GM23248 (cell line): ENCODE measurements at regions not wholly inside any gene's neighbourhood (a gene's known extent, or its start where the extent isn't known, plus 50 kb on each side); places are given as distances from the start of the nearest gene placed in this dataset.

Experiments used
- DNase-seq: peaks from one replicate; pipeline ENCODE4 v3.0.0-alpha.2; 2015
- H2AFZ ChIP-seq: fragments of 200-600 bp; sonication (generic); 2 replicates; pipeline ENCODE4 v1.6.1; 2016; ENCODE audit warnings: antibody characterized with exemption
- H3F3A ChIP-seq: fragments of 200-600 bp; sonication (generic); 2 replicates; pipeline ENCODE4 v1.6.1; 2016; ENCODE audit warnings: mild to moderate bottlenecking, antibody characterized with exemption, mixed run types; ENCODE audit not compliant: insufficient read depth
- H3K27ac ChIP-seq: fragments of 200-600 bp; sonication (generic); 2 replicates; pipeline ENCODE4 v1.5.1; 2016; ENCODE audit warnings: mild to moderate bottlenecking
- H3K27me3 ChIP-seq: fragments of 200-600 bp; sonication (generic); replicated peaks from 2 replicates; pipeline ENCODE4 v1.6.1; 2016; ENCODE audit warnings: mild to moderate bottlenecking; ENCODE audit not compliant: insufficient read depth
- H3K36me3 ChIP-seq: fragments of 200-600 bp; sonication (generic); 2 replicates; pipeline ENCODE4 v1.6.1; 2016; ENCODE audit warnings: low read depth, mild to moderate bottlenecking
- H3K4me1 ChIP-seq: fragments of 200-600 bp; sonication (generic); 2 replicates; pipeline ENCODE4 v1.6.1; 2016; ENCODE audit warnings: mild to moderate bottlenecking; ENCODE audit not compliant: insufficient read depth
- H3K4me2 ChIP-seq: fragments of 200-600 bp; sonication (generic); one replicate; pipeline ENCODE4 v1.6.1; 2016; ENCODE audit warnings: mild to moderate bottlenecking; ENCODE audit not compliant: unreplicated experiment
- H3K4me3 ChIP-seq: fragments of 200-600 bp; sonication (generic); 2 replicates; pipeline ENCODE4 v1.5.1; 2016; ENCODE audit warnings: mild to moderate bottlenecking
- H3K79me2 ChIP-seq: fragments of 200-600 bp; sonication (generic); 2 replicates; pipeline ENCODE4 v1.6.1; 2016; ENCODE audit warnings: mild to moderate bottlenecking; ENCODE audit not compliant: insufficient read depth
- H3K9ac ChIP-seq: fragments of 200-600 bp; sonication (generic); 2 replicates; pipeline ENCODE4 v1.6.1; 2016; ENCODE audit warnings: mild to moderate bottlenecking
- H3K9me2 ChIP-seq: fragments of 200-600 bp; sonication (generic); 2 replicates; pipeline ENCODE4 v1.6.1; 2016; ENCODE audit warnings: mixed run types, mild to moderate bottlenecking, moderate library complexity; ENCODE audit not compliant: insufficient read depth
- H3K9me3 ChIP-seq: fragments of 200-600 bp; sonication (generic); one replicate; pipeline ENCODE4 v1.6.1; 2017; ENCODE audit warnings: low read depth
- H4K20me1 ChIP-seq: fragments of 200-600 bp; sonication (generic); 2 replicates; pipeline ENCODE4 v1.6.0; 2016; ENCODE audit not compliant: insufficient read depth
- EZH2 ChIP-seq: fragments of 200-600 bp; sonication (generic); IDR thresholded peaks from 2 replicates; pipeline ENCODE4 v1.6.1; 2018; ENCODE audit warnings: antibody characterized with exemption, mild to moderate bottlenecking; ENCODE audit not compliant: insufficient read depth, poor library complexity, severe bottlenecking
- EZH2phosphoT487 ChIP-seq: fragments of 200-600 bp; sonication (generic); IDR thresholded peaks from 2 replicates; pipeline ENCODE4 v1.6.1; 2018; ENCODE audit warnings: antibody characterized with exemption, moderate library complexity, mild to moderate bottlenecking, low read depth; ENCODE audit not compliant: insufficient read depth
- WGBS, 2 experiments: methylation state at CpG; one replicate each; pipeline ENCODE4 v1.1.6; 2015 to 2017; ENCODE audit warnings: low lambda C conversion rate in 2 of 2, low coverage in 1 of 2; ENCODE audit errors: missing lambda C conversion rate in 2 of 2; 5-methylcytosine and 5-hydroxymethylcytosine counted together
- in situ Hi-C: fragments of 300-500 bp; cut with MboI; formaldehyde crosslinking; loops from 2 replicates; pipeline ENCODE4 v1.15.0; 2020

DNA sequence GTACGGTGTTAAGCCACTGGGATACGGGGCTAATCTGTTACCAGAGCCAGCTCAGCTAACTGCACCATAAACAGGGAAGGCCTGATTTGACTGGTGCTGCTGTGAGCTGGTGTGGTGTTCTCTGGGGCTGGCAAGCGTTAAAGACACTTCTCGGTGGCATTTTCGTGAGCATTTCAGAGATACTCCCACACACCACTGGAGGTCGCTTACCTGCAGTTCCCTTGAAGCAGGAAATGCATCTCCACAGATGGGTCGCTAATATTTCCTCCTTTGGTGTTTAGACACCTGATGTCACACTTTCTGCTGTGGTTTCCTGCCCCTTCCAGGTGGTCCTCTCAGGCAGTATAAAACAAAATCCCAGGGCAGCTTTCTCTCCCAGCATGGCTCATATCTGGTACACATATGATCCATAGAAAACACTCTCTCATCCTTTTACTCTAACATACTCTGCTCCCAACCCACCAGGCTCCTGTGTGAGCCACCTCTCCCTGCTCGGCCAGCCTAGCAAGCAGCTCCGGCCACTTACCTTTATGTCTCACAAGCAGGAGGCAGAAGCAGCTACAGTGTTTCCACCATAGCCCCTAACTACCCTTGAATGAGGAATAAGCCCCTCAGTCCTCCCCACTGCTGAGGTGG, 129.9 kb upstream of the GRIN2B start:
- Histone ChIP-seq H4K20me1 (no peaks in the 10 kb centered on the region), H3K9me2 (no peaks in the 10 kb centered on the region), H3K27me3 (no peaks in the 10 kb centered on the region), H3K79me2 (no peaks in the 10 kb centered on the region), H3K36me3 (no peaks in the 10 kb centered on the region), H2AFZ (no peak overlapping the region), H3K4me1 (no peaks in the 10 kb centered on the region), H3K9ac (no peak overlapping the region), H3K4me2 (no peak overlapping the region), H3F3A (no peaks in the 10 kb centered on the region), H3K4me3 (no peak overlapping the region), H3K9me3 (no peaks in the 10 kb centered on the region), H3K27ac (no peak overlapping the region)
- TF ChIP-seq EZH2phosphoT487 (no peak), EZH2 (no peak)
- in situ Hi-C loops: no loop called here
- 16 to 21% methylated on average over 9 of the region's 9 CpGs for WGBS, 2 experiments
- no peak for DNase-seq

DNA sequence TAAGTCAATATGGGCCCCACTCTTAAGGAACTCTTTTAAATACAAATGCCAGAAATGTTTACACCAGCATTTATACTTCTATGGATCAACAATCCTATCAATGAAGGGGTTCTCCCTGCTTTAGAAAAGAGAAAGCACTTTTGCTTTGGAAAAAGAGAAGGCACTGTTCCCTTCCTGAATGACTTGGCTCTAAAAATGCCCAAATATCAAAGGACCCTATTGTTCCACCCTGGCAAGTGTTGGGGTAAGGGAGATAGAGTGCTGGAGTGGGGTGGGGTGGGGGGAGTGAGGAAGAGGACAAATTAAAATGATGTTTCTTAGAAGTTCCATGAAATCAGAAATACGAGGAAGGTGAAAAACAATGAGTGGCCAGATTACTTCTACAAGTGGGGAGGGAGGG, 131.6 kb upstream of the GRIN2B start:
- Histone ChIP-seq H3K27ac (no peak overlapping the region), H3K36me3 (no peaks in the 10 kb centered on the region), H3K4me2 (no peak overlapping the region), H3K9ac (no peak overlapping the region), H4K20me1 (no peaks in the 10 kb centered on the region), H3K9me2 (no peaks in the 10 kb centered on the region), H3K4me1 (no peaks in the 10 kb centered on the region), H3K9me3 (no peaks in the 10 kb centered on the region), H3K27me3 (no peaks in the 10 kb centered on the region), H3K79me2 (no peaks in the 10 kb centered on the region), H2AFZ (no peak overlapping the region), H3F3A (no peaks in the 10 kb centered on the region), H3K4me3 (no peak overlapping the region)
- 18 to 40% methylated on average over 1 of the region's 1 CpG for WGBS, 2 experiments
- in situ Hi-C loops: no loop called here
- TF ChIP-seq EZH2 (no peak), EZH2phosphoT487 (no peak)
- no peak for DNase-seq

DNA sequence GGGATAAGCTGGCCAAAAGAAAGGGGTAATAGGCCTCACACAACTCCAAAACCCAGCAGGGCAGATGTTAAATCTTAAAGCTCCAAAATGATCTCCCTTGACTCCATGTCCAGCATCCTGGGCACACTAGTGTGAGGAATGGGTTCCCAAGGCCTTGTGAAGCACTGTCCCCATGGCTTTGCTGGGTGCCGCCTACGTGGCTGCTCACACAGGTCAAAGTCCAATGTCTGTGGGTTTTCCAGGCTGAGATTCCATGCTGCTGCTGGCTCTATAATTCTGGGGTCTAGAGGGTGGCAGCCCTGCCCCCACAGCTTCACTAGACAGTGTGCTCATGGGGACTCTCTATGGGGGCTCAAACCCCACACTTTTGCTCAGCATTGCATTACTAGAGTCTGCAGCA, 145.3 kb upstream of the GRIN2B start:
- no peaks in the 10 kb centered on the region for H3K9me3 ChIP-seq
- H3K27me3 ChIP-seq: no peaks in the 10 kb centered on the region
- no peaks in the 10 kb centered on the region for H4K20me1 ChIP-seq
- H3K27ac ChIP-seq: no peak overlapping the region
- no peaks in the 10 kb centered on the region for H3K4me1 ChIP-seq
- H3K36me3 ChIP-seq: no peaks in the 10 kb centered on the region
- WGBS, 2 experiments: 53 to 57% methylated on average over 2 of the region's 2 CpGs
- no peak for TF ChIP-seq EZH2phosphoT487
- no peak for TF ChIP-seq EZH2
- no peaks in the 10 kb centered on the region for H3K79me2 ChIP-seq
- H3K9ac ChIP-seq: no peak overlapping the region
- in situ Hi-C loops: no loop called here
- H3K9me2 ChIP-seq: no peaks in the 10 kb centered on the region
- H3K4me2 ChIP-seq: no peak overlapping the region
- H2AFZ ChIP-seq: no peak overlapping the region
- H3K4me3 ChIP-seq: no peak overlapping the region
- no peak for DNase-seq
- no peaks in the 10 kb centered on the region for H3F3A ChIP-seq

DNA sequence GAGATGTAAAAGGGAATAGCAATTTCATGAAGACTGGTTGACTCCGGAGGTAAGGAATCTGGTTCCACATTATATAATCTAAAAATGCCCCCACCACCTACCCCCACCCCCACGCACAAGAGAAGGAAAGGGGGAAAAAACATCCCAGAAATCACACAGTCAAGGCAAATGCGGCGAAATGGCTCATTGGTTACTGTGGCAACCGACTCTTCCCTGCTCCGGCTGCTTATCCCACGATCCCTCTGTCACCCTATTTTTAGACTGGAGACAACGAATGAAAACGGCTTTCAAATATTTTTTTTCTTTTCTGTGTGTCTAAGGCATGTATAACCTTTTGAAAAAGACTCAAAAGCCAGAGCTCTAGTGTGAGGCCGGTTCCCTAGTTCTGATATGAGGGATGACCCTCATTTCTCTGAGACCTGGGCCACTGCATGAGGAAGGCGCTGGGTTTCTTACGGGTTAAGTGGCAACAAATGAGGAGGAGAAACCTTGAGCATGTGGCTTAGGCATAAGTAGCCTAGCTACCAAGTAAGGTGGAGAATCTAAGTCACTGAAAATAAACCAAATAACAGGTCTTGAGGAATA, 148.3 kb upstream of the GRIN2B start:
- H3F3A ChIP-seq: no peaks in the 10 kb centered on the region
- no peak overlapping the region for H3K9ac ChIP-seq
- no peaks in the 10 kb centered on the region for H3K9me3 ChIP-seq
- H3K4me1 ChIP-seq: no peaks in the 10 kb centered on the region
- H3K79me2 ChIP-seq: no peaks in the 10 kb centered on the region
- H3K36me3 ChIP-seq: no peaks in the 10 kb centered on the region
- TF ChIP-seq EZH2phosphoT487 (no peak), EZH2 (no peak)
- no peak overlapping the region for H2AFZ ChIP-seq
- no peak overlapping the region for H3K4me3 ChIP-seq
- no peak overlapping the region for H3K4me2 ChIP-seq
- H3K27me3 ChIP-seq: no peaks in the 10 kb centered on the region; the same call in 1 of the 2 replicates
- H4K20me1 ChIP-seq: no peaks in the 10 kb centered on the region
- no peak overlapping the region for H3K27ac ChIP-seq
- 7 to 8% methylated on average over 12 of the region's 12 CpGs for WGBS, 2 experiments
- DNase-seq: no peak
- no peaks in the 10 kb centered on the region for H3K9me2 ChIP-seq
- in situ Hi-C loops: no loop called here

DNA sequence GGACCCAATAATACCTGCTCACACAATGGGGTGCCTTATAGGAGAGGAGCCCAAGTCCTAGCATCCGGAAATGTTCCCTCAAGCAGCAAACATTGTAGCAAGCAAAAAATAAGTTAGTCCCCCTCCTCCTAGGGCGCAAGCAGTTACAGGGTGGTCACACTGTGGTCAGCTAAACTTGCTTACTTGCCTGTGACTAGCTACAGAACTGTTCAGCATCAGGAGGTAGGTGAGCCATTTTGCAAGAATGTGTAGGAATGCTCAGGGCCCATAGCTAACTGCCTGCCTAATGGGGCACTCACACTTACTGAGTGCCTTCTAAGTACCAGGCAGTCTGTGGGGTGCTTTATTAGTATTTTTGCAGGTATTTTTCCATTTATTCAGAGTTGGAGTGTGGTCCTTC, 154.6 kb upstream of the GRIN2B start:
- Histone ChIP-seq H3K27ac (no peak overlapping the region), H3K9ac (no peak overlapping the region), H3K79me2 (no peaks in the 10 kb centered on the region), H3K4me1 (no peaks in the 10 kb centered on the region), H2AFZ (no peak overlapping the region), H3K9me2 (no peaks in the 10 kb centered on the region), H3K36me3 (no peaks in the 10 kb centered on the region), H3K4me3 (no peak overlapping the region), H3K27me3 (no peaks in the 10 kb centered on the region; the same call in 1 of the 2 replicates), H4K20me1 (no peaks in the 10 kb centered on the region), H3K4me2 (no peak overlapping the region), H3K9me3 (no peaks in the 10 kb centered on the region), H3F3A (no peaks in the 10 kb centered on the region)
- DNase-seq: no peak
- WGBS, 2 experiments: 30 to 34% methylated on average over 2 of the region's 2 CpGs
- in situ Hi-C loops: no loop called here
- TF ChIP-seq EZH2phosphoT487 (no peak), EZH2 (no peak)
